Stimulated activated naive CD8-positive, alpha-beta T cell treated with anti-CD3 and anti-CD28 coated beads, Interleukin-15, Interleukin-2, amounts not matched to agents 100 ng/mL and 50 ng/mL, for 24 hours (primary cell): ENCODE measurements at regions not wholly inside any gene's neighbourhood (a gene's known extent, or its start where the extent isn't known, plus 50 kb on each side); places are given as distances from the start of the nearest gene placed in this dataset.

ENCODE experiments used
- H3K27ac Mint-ChIP-seq: one replicate; pipeline ENCODE4 v1.8.0; 2021; ENCODE audit warnings: mild to moderate bottlenecking, mixed read lengths
- H3K27me3 Mint-ChIP-seq: one replicate; pipeline ENCODE4 v1.8.0; 2021; ENCODE audit warnings: mixed read lengths
- H3K36me3 Mint-ChIP-seq: one replicate; pipeline ENCODE4 v1.8.0; 2021; ENCODE audit warnings: low read depth, mixed read lengths
- H3K4me1 Mint-ChIP-seq: one replicate; pipeline ENCODE4 v1.8.0; 2021; ENCODE audit warnings: low read depth, mixed read lengths
- H3K4me3 Mint-ChIP-seq: one replicate; pipeline ENCODE4 v1.8.0; 2021; ENCODE audit warnings: mild to moderate bottlenecking, mixed read lengths
- H3K9me3 Mint-ChIP-seq: one replicate; pipeline ENCODE4 v1.8.0; 2021; ENCODE audit warnings: mixed read lengths

DNA sequence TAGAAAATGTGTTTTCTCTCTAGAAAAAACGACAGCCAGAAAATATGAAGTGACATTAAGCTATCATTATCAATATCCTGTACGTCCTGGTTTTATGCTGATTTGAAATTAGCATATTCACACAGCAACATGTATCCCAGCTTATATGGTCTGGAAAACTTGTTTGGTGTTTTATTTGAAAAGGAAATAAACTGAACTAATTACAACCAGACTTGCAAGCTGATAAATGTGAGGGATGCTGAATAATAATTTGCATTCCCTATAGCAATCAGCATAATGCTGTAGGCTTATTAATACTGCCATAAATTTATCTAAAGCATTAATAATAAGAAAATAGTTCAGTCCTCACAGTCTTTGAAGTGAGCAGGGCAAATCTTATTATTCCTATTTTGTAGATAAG lies 336.9 kb upstream of the UMPS start:
- H3K4me1 Mint-ChIP-seq, result no peaks in the 10 kb centered on the region
- no peaks in the 10 kb centered on the region for H3K36me3 Mint-ChIP-seq
- H3K27ac Mint-ChIP-seq, result no peak overlapping the region
- H3K27me3 Mint-ChIP-seq, result peaks cover 25% of the 10 kb centered on the region
- no peak overlapping the region for H3K4me3 Mint-ChIP-seq
- no peaks in the 10 kb centered on the region for H3K9me3 Mint-ChIP-seq

DNA sequence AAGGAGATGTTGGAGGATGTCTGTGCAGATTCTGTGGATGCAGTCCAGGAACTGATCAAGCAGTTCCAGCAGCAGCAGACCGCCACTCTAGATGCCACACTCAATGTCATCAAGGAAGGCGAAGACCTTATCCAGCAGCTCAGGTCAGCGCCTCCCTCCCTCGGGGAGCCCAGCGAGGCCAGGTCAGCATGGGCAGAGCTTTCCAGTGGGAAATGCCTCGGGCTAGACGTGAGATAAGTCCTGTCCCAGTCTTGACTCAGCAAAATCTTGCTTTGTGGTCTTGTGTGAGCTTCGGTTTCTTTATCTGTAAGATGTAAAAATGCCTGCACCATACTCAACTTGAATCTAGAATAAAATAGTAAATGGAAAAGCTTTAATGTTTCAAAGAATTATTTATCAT lies 335.1 kb upstream of the UMPS start:
- no peaks in the 10 kb centered on the region for H3K4me1 Mint-ChIP-seq
- no peak overlapping the region for H3K4me3 Mint-ChIP-seq
- H3K27me3 Mint-ChIP-seq, result peaks cover 26% of the 10 kb centered on the region
- H3K36me3 Mint-ChIP-seq, result no peaks in the 10 kb centered on the region
- no peaks in the 10 kb centered on the region for H3K9me3 Mint-ChIP-seq
- no peak overlapping the region for H3K27ac Mint-ChIP-seq

DNA sequence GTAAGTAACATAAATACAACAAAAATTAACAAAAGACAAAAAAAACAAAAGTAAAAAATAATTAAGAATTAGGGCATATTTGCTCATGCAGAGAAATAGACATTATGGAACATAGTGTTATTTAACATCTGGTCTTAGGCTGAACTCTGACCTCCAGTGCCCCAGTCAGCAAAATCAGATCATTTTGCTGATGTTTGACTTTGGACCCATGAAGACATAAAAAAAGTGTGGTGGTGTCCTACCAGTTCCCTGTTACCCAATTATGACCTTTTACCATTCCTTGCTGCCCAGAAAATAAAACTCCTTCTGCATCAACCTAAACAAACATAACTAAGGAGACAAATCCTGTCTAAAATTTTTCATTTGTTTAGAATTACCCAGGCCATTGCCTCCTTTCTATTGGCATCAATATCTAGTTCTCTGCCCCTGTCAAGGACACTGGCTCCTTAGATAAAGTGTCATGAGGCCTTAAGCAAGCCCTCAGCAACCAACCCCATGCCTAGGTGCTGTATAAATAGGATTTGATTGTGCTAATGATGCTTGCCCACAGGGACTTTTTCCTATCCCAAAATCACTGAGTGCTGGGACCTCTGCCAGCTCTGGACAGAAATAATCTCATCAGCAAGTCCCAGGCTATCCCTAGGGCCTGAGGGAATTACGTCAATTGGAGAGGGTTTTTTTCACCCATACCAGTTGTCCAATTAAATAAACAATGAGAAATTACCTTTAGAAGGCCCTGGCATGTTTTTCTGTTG lies 334.5 kb upstream of the UMPS start:
- H3K27me3 Mint-ChIP-seq, result peaks cover 23% of the 10 kb centered on the region
- no peaks in the 10 kb centered on the region for H3K4me1 Mint-ChIP-seq
- H3K27ac Mint-ChIP-seq, result no peak overlapping the region
- H3K4me3 Mint-ChIP-seq, result no peak overlapping the region
- H3K36me3 Mint-ChIP-seq, result no peaks in the 10 kb centered on the region
- no peaks in the 10 kb centered on the region for H3K9me3 Mint-ChIP-seq

DNA sequence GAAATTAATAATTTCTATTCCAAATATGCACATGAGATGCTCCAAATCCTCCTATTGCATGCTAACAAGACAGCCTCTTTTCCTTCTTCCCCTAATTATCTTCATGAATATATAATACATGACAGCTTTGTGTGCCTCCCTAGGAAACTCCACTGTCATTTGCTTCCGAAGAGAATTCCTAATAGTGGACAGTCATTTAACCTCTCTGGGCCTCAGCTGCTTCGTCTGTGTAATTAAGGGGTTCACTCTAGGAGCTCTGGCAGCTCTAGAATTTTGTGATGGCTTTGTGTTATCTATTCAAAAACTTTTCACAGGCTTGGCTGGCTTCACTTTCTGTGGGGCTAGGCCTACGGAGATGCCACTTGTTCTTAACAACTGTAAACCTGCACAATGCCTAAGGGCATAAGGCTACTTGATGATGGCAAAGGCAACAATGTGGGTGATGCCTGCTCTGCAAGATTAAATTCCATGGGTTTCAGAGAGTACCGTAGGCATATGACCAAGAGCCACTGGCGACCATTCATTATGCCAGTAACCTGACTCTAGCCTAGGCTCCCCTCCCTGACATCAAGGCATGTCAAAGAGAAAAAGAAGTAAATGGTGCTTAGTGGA lies 333.8 kb upstream of the UMPS start:
- Mint-ChIP-seq H3K27me3 (peaks cover 17% of the 10 kb centered on the region), H3K27ac (no peak overlapping the region), H3K9me3 (no peaks in the 10 kb centered on the region), H3K4me3 (no peak overlapping the region), H3K4me1 (no peaks in the 10 kb centered on the region), H3K36me3 (no peaks in the 10 kb centered on the region)

DNA sequence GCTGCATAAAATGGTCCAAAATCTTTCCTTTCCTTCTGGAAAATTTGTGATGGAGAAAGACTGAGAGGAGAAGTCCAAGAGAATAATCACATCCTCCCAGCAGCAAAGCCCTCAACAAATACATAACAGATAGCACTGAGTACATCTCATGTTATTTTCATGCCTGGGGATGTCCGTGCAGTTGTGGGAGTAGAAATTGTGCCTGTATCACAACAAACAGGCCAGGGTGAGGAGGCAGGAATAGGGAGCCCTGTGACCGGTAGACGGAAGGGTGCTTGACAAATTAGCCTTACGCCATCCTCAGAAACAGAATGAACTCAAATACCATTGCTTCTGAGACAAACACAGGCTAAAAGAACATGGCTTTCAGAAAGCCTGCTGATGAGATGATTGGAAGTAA lies 333.2 kb upstream of the UMPS start:
- Mint-ChIP-seq H3K27ac (no peak overlapping the region), H3K4me3 (no peak overlapping the region), H3K27me3 (peaks cover 17% of the 10 kb centered on the region), H3K4me1 (no peaks in the 10 kb centered on the region), H3K36me3 (no peaks in the 10 kb centered on the region), H3K9me3 (no peaks in the 10 kb centered on the region)

DNA sequence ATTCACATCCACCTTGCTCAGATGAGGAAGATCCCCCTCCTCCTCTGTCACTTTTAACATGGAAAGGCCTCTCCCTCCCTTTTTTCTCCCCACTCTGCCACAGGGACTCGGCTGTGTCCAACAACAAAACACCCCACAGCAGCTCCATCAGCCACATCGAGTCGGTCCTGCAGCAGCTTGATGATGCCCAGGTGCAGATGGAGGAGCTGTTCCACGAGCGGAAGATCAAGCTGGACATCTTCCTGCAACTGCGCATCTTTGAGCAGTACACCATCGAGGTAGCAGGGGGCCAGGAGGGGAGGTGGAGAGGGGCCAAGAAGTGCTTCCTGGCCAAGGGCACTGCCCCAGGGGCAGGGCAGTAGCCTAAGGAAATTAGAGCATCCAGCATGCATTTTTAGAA lies 331.7 kb upstream of the UMPS start:
- H3K9me3 Mint-ChIP-seq, result no peaks in the 10 kb centered on the region
- no peaks in the 10 kb centered on the region for H3K4me1 Mint-ChIP-seq
- peaks cover 17% of the 10 kb centered on the region for H3K27me3 Mint-ChIP-seq

DNA sequence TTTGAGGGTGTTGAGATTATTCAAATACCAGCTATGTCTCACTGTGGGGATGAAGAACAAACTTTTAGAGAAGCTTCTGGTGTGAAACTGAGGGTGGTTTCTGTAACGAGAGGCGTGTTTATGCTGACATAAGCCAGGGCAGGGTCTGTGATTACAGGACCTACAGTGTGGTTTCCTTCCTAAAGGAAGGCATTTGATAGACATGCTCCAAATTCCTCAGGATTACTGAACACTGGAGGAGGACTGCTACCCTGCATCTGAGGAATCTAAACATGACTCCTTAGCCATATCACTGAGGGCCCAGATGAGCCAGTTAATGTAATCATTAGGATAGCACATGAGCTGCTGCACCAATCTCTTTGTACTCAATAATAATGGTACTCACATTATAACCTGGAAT lies 328.4 kb upstream of the UMPS start:
- Mint-ChIP-seq H3K4me1 (no peaks in the 10 kb centered on the region), H3K27me3 (peaks cover 10% of the 10 kb centered on the region), H3K27ac (no peak overlapping the region)

More for the DNA sequence above, 331.7 kb upstream of the UMPS start:
- H3K4me3 Mint-ChIP-seq, result no peak overlapping the region
- no peak overlapping the region for H3K27ac Mint-ChIP-seq
- H3K36me3 Mint-ChIP-seq, result no peaks in the 10 kb centered on the region

DNA sequence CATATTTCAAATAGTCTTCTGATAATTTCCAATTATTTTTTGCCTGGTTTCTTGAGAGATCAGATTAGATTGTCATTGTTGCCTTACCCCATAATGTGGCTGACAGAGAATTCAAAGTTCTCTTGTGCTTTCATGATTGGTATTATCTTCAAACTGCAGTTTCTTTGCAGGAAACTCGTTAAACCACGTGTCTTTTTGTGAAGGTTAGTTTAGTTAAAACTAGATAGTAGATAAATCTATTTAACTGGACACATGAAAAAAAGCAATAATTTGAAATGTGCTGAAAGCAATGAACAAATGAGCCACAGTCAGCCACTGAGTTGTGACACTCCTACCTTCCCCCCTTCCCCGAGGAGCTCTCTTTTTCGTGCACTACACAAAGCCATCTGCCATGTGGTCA lies 327.5 kb upstream of the UMPS start:
- no peak overlapping the region for H3K27ac Mint-ChIP-seq
- no peaks in the 10 kb centered on the region for H3K9me3 Mint-ChIP-seq
- no peaks in the 10 kb centered on the region for H3K36me3 Mint-ChIP-seq
- no peak overlapping the region for H3K4me3 Mint-ChIP-seq
- H3K27me3 Mint-ChIP-seq, result peaks cover 10% of the 10 kb centered on the region
- no peaks in the 10 kb centered on the region for H3K4me1 Mint-ChIP-seq

More for the DNA sequence above, 328.4 kb upstream of the UMPS start:
- Mint-ChIP-seq H3K36me3 (no peaks in the 10 kb centered on the region), H3K9me3 (no peaks in the 10 kb centered on the region), H3K4me3 (no peak overlapping the region)

DNA sequence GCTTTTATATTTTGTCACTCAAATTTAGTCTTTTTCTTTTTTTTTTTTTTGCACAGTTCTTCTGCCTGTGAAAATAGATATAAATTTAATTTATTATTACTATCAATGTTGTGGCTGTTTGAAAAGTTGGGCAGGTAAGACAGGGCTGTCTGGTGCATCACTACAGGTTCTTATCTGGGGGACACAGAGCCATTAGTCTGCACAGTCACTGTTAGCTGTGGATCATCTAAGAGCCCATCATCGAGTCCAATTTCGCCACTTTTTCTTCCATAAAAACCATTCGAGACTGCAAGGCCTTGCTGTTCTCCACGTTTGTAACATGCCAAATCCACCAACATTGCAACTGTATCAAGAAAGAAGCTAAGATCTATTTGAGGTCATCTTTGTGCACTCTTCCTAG lies 325.6 kb upstream of the UMPS start:
- Mint-ChIP-seq H3K4me1 (no peaks in the 10 kb centered on the region), H3K27ac (no peak overlapping the region), H3K9me3 (no peaks in the 10 kb centered on the region), H3K27me3 (peaks cover 6% of the 10 kb centered on the region), H3K4me3 (no peak overlapping the region), H3K36me3 (no peaks in the 10 kb centered on the region)

DNA sequence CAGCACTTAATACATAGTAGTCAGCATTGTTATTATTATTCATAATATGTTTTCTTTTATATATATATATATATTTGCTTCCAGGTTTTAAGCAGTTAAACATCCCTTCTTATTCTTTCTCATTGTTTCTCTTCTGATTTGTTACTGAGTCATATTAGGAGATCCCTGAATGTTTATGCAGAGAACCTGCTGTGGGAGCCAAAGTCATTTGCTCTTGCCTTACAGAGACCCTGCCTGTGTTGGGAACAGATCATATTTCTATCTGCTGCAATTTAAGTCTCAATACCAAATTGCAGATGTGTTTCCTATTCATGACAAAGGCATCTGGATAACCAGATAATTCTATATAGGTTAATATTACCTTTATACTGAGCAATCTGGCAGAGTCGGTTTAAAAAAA lies 323.0 kb upstream of the UMPS start:
- no peaks in the 10 kb centered on the region for H3K4me1 Mint-ChIP-seq
- H3K36me3 Mint-ChIP-seq, result no peaks in the 10 kb centered on the region

DNA sequence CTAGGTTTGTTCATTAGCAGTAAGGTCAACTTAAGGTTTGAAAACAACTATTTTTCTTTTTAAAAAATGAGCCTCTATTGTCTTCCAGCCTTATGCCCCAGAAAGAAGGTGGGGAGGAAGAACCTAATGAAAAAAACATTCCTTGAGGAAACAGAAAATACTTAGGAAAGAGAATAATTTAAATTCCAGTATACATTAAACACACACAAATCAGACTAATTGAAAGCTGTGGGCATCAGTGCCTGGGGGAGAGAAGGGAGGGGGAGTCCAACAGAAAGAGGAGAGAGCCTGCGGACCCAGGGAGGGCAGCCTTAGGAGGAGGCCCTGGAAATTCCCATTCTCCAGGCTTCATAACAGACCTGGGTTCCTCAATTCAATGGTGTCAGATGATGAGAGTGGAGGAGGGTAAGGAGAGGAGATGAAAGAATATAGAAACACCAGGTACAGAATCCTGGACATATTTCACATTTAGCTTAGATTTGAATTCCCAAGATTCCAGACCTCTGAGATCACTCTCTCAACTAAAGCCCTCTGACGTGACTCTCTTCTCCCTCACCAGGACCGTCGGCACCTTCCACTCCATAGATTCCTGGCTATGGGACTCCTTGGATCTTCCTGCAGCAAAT lies 320.5 kb upstream of the UMPS start:
- Mint-ChIP-seq H3K4me3 (no peak overlapping the region), H3K4me1 (no peaks in the 10 kb centered on the region), H3K27ac (no peak overlapping the region), H3K27me3 (no peaks in the 10 kb centered on the region), H3K36me3 (no peaks in the 10 kb centered on the region), H3K9me3 (no peaks in the 10 kb centered on the region)

More for the DNA sequence above, 323.0 kb upstream of the UMPS start:
- Mint-ChIP-seq H3K27me3 (no peaks in the 10 kb centered on the region), H3K27ac (no peak overlapping the region), H3K4me3 (no peak overlapping the region), H3K9me3 (no peaks in the 10 kb centered on the region)

DNA sequence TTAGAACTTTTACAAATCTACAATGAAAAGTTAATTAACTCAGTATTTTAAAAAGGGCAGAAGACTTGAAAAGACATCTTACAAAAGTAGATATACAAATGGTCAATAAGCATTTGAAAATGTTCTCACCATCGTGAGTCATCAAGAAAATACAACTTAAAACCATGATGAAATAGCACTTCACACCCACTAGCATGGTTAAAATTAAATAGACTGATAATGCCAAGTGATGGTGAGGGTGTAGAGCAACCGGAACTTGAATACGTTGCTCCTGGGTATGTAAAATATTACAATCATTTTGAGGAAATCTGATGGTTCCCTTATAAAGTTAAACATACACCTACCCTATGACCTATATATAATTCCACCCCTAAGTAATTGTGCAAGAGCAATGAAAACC lies 319.8 kb upstream of the UMPS start:
- no peaks in the 10 kb centered on the region for H3K4me1 Mint-ChIP-seq
- no peaks in the 10 kb centered on the region for H3K27me3 Mint-ChIP-seq
- H3K36me3 Mint-ChIP-seq, result no peaks in the 10 kb centered on the region
- H3K9me3 Mint-ChIP-seq, result no peaks in the 10 kb centered on the region
- no peak overlapping the region for H3K27ac Mint-ChIP-seq
- H3K4me3 Mint-ChIP-seq, result no peak overlapping the region

DNA sequence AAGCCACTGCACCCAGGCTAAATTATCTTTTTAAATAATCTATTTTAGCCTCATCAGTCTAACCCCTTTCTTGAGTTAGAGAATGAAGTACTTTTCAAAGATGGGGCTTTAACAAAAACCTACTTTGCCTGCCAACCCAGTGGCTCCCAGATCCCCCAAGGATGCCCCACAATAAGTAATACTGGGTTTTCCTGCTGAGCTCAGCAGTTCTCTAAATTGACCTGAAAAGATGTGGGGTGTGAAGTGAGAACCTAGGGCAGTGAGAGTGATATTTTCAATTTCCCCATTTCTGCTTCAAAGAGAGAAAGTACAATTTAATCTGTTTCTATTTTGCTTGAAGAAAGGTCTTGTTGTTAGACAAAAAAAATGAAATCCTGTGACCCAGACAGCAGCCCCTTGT lies 318.5 kb upstream of the UMPS start:
- Mint-ChIP-seq H3K4me1 (no peaks in the 10 kb centered on the region), H3K9me3 (no peaks in the 10 kb centered on the region), H3K27me3 (no peaks in the 10 kb centered on the region), H3K36me3 (no peaks in the 10 kb centered on the region), H3K27ac (no peak overlapping the region), H3K4me3 (no peak overlapping the region)

DNA sequence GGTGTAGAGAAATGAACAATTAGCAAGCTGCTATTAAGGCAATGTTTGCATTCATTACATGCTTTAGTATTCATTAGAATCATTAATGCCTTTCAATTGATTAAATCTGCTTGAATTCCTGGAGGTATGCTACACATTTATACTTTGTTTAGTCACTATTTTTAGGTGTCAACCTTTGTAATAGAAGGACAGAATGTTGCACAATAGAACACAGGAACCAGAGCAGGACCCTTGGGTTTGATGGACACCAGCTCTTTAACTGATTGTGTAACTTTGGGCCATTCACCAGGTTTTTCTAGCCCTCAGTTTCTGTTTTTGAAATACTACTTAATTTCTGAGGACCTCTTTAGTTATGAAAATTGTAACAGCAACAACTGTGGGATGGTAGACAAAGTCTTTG lies 317.6 kb upstream of the UMPS start:
- Mint-ChIP-seq H3K4me1 (no peaks in the 10 kb centered on the region), H3K27ac (no peak overlapping the region), H3K36me3 (no peaks in the 10 kb centered on the region), H3K4me3 (no peak overlapping the region), H3K27me3 (no peaks in the 10 kb centered on the region), H3K9me3 (no peaks in the 10 kb centered on the region)

DNA sequence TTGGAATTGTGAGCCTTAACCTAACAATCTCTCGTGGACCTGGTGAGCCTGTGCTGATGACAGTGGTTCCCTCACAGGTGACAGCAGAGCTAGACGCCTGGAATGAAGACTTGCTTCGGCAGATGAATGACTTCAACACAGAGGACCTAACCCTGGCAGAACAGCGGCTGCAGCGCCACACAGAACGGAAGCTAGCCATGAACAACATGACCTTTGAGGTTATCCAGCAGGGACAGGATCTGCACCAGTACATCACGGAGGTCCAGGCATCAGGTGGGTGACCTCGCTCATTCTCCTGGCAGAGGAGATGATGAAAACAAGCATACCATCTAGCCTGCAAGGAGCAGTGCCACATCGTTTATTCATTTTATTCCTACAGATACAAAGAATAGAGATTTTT lies 316.9 kb upstream of the UMPS start:
- Mint-ChIP-seq H3K27ac (no peak overlapping the region), H3K36me3 (no peaks in the 10 kb centered on the region), H3K4me3 (no peak overlapping the region), H3K4me1 (no peaks in the 10 kb centered on the region), H3K9me3 (no peaks in the 10 kb centered on the region), H3K27me3 (no peaks in the 10 kb centered on the region)
